Trophoblast cell (in vitro differentiated cells and primary cell): ENCODE measurements at regions not wholly inside any gene's neighbourhood (a gene's known extent, or its start where the extent isn't known, plus 50 kb on each side); places are given as distances from the start of the nearest gene placed in this dataset.

Experiments used
- DNase-seq, 2 donors: peaks; one replicate each; pipeline ENCODE4 v3.0.0-alpha.2; 2016
- H2AFZ ChIP-seq: 2 replicates; pipeline ENCODE4 v1.6.1; 2013; ENCODE audit warnings: low read length, moderate library complexity, mild to moderate bottlenecking; ENCODE audit not compliant: insufficient read depth, poor library complexity
- H2AK5ac ChIP-seq: 2 replicates; pipeline ENCODE4 v1.6.1; 2013; ENCODE audit warnings: mild to moderate bottlenecking, low read length
- H2BK120ac ChIP-seq: 2 replicates; pipeline ENCODE4 v1.6.1; 2013; ENCODE audit warnings: low read length, mild to moderate bottlenecking, moderate library complexity; ENCODE audit not compliant: insufficient read depth, poor library complexity
- H2BK12ac ChIP-seq: 2 replicates; pipeline ENCODE4 v1.6.1; 2013; ENCODE audit warnings: mild to moderate bottlenecking, low read length, moderate library complexity
- H2BK5ac ChIP-seq: 2 replicates; pipeline ENCODE4 v1.6.1; 2013; ENCODE audit warnings: low read length, low read depth, moderate library complexity, mild to moderate bottlenecking; ENCODE audit not compliant: poor library complexity
- H3K14ac ChIP-seq: 2 replicates; pipeline ENCODE4 v1.6.1; 2013; ENCODE audit warnings: mild to moderate bottlenecking, low read length
- H3K18ac ChIP-seq: 2 replicates; pipeline ENCODE4 v1.6.1; 2013; ENCODE audit warnings: mild to moderate bottlenecking, low read length
- H3K23ac ChIP-seq: 2 replicates; pipeline ENCODE4 v1.6.1; 2013; ENCODE audit warnings: low read length
- H3K27ac ChIP-seq: 2 replicates; pipeline ENCODE4 v1.5.1; 2013; ENCODE audit warnings: low read depth, mild to moderate bottlenecking, inconsistent platforms, low read length, moderate library complexity
- H3K27me3 ChIP-seq: 2 replicates; pipeline ENCODE4 v1.6.1; 2013; ENCODE audit warnings: inconsistent platforms, mild to moderate bottlenecking, low read length, moderate library complexity; ENCODE audit not compliant: insufficient read depth
- H3K36me3 ChIP-seq, 2 experiments: 1 replicate in 1 of 2; 2 replicates in 1 of 2; pipeline ENCODE4 v1.6.1; 2013; ENCODE audit warnings: low read length in 2 of 2, mild to moderate bottlenecking in 2 of 2, moderate library complexity in 1 of 2; ENCODE audit not compliant: insufficient read depth in 2 of 2, control insufficient read depth in 1 of 2
- H3K4ac ChIP-seq: 2 replicates; pipeline ENCODE4 v1.6.1; 2013; ENCODE audit warnings: low read depth, mild to moderate bottlenecking, low read length, moderate library complexity
- H3K4me1 ChIP-seq, 2 experiments: 1 replicate in 1 of 2; 2 replicates in 1 of 2; pipeline ENCODE4 v1.6.1; 2013; ENCODE audit warnings: low read length in 2 of 2, mild to moderate bottlenecking in 2 of 2, moderate library complexity in 1 of 2; ENCODE audit not compliant: insufficient read depth in 2 of 2, control insufficient read depth in 1 of 2
- H3K4me2 ChIP-seq: 2 replicates; pipeline ENCODE4 v1.6.1; 2013; ENCODE audit warnings: inconsistent platforms, mild to moderate bottlenecking, low read length, moderate library complexity
- H3K4me3 ChIP-seq: 2 replicates; pipeline ENCODE4 v1.5.1; 2013; ENCODE audit warnings: mild to moderate bottlenecking, low read depth, low read length, inconsistent platforms
- H3K79me1 ChIP-seq: one replicate; pipeline ENCODE4 v1.6.1; 2013; ENCODE audit warnings: low read length
- H3K79me2 ChIP-seq: 2 replicates; pipeline ENCODE4 v1.6.1; 2013; ENCODE audit warnings: low read length, mild to moderate bottlenecking; ENCODE audit not compliant: control insufficient read depth, insufficient read depth, poor library complexity
- H3K9ac ChIP-seq: 2 replicates; pipeline ENCODE4 v1.6.1; 2013; ENCODE audit warnings: mild to moderate bottlenecking, low read length
- H3K9me3 ChIP-seq: 2 replicates; pipeline ENCODE4 v1.6.1; 2013; ENCODE audit warnings: low read depth, mild to moderate bottlenecking, control low read depth, inconsistent platforms, low read length; ENCODE audit not compliant: insufficient read depth
- H4K12ac ChIP-seq: 2 replicates; pipeline ENCODE4 v1.6.1; 2013; ENCODE audit warnings: low read depth, mild to moderate bottlenecking, low read length, moderate library complexity
- H4K8ac ChIP-seq: 2 replicates; pipeline ENCODE4 v1.6.1; 2013; ENCODE audit warnings: low read depth, mild to moderate bottlenecking, low read length, moderate library complexity
- H4K91ac ChIP-seq: one replicate; pipeline ENCODE4 v1.6.1; 2013; ENCODE audit warnings: low read depth, mild to moderate bottlenecking, low read length, moderate library complexity
- WGBS: extraction: QIAGEN DNeasy Blood & Tissue Kit; methylation state at CpG from one replicate; pipeline ENCODE4 v1.1.7; 2013; ENCODE audit warnings: missing lambda C conversion rate; ENCODE audit not compliant: insufficient read length, insufficient coverage; ENCODE audit errors: extremely low coverage; 5-methylcytosine and 5-hydroxymethylcytosine counted together

DNA sequence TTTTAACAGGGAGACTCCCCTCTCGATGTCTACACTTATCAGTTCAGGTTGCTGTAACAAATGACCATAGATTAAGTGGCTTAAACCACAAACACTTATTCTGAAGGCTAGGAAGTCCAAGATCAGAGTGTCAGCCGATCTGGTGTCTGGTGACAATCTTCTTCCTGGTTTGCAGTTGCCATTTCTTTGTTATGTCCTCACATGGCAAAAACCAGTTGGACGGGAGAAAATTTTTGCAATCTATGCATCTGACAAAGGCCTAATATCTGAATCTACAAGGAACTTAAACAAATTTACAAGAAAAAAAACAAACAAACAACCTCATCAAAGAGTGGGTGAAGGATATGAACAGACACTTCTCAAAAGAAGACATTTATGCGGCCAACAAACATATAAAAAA lies 116.9 kb upstream of the FOXB1 start:
- no peak overlapping the region for H3K4me2 ChIP-seq
- no peak overlapping the region for H3K9ac ChIP-seq
- H3K4me3 ChIP-seq: no peak overlapping the region
- H2AK5ac ChIP-seq: no peak overlapping the region
- no peak overlapping the region for H3K4ac ChIP-seq
- no peak overlapping the region for H4K8ac ChIP-seq
- H3K79me1 ChIP-seq: no peaks in the 10 kb centered on the region
- no CpG with 5 or more reads among the region's 4 CpGs for WGBS
- H4K91ac ChIP-seq: no peak overlapping the region
- H3K18ac ChIP-seq: no peak overlapping the region
- H3K27ac ChIP-seq: no peak overlapping the region
- H3K23ac ChIP-seq: no peak overlapping the region
- H2AFZ ChIP-seq: no peak overlapping the region
- no peaks in the 10 kb centered on the region for H3K36me3 ChIP-seq
- peak in 1 of 2 donors; percentile 54 for DNase-seq
- H4K12ac ChIP-seq: no peak overlapping the region
- no peaks in the 10 kb centered on the region for H3K27me3 ChIP-seq
- no peaks in the 10 kb centered on the region for H3K79me2 ChIP-seq
- no peak overlapping the region for H3K14ac ChIP-seq
- no peak overlapping the region for H2BK12ac ChIP-seq
- no peak overlapping the region for H2BK120ac ChIP-seq
- no peak overlapping the region for H2BK5ac ChIP-seq
- no peaks in the 10 kb centered on the region for H3K9me3 ChIP-seq
- no peaks in the 10 kb centered on the region for H3K4me1 ChIP-seq

DNA sequence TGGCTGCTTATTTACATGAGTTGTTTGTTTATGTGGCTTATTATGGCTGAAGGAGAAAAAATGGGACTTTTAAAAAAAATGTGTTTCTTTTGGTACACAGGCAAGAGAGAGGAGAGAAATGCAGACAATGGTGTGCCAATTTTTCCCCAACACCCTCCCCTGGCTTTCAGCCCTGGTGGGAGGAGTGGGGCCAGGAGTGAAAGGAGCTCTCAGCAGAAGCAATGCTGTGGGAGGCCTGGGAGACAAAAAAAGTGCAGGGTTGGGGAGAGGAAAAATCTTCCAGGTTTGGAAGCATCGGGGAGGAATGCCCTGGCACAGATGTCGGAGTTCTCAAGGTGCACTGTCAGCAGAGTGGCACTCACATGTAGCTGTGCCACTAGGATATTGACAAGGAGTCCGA lies 117.7 kb upstream of the FOXB1 start:
- H3K27me3 ChIP-seq: no peaks in the 10 kb centered on the region

DNA sequence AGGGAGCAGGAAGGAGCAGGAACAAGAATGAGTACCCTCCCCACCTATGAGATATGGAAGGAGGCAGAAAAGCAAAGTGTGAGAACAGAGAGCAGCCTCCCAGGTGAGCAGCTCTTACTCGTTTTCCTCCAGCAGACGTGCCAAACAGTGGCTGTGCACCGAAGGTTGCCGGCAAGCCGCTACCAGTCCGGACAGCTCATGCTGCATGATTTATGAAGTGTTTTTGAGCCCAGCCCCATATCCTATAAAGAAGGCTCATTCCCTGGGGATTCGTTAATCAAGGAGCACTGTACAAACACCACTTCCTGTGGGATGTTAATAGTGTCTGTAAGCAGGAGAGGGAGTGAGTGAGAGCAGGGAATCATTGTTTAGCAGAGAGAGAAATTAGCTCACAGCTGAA lies 118.3 kb upstream of the FOXB1 start:
- Histone ChIP-seq H3K36me3 (no peaks in the 10 kb centered on the region), H2BK120ac (no peak overlapping the region), H3K4me3 (no peak overlapping the region), H2AFZ (no peak overlapping the region), H4K8ac (no peak overlapping the region), H3K14ac (no peak overlapping the region), H3K4me1 (no peaks in the 10 kb centered on the region), H3K4me2 (no peak overlapping the region), H3K23ac (no peak overlapping the region), H4K91ac (no peak overlapping the region), H3K9ac (no peak overlapping the region), H3K27me3 (no peaks in the 10 kb centered on the region), H3K18ac (no peak overlapping the region), H3K79me1 (no peaks in the 10 kb centered on the region), H2AK5ac (no peak overlapping the region), H3K79me2 (no peaks in the 10 kb centered on the region), H2BK12ac (no peak overlapping the region), H3K27ac (no peak overlapping the region), H2BK5ac (no peak overlapping the region), H3K9me3 (no peaks in the 10 kb centered on the region), H3K4ac (no peak overlapping the region), H4K12ac (no peak overlapping the region)
- no peak for DNase-seq
- WGBS: no CpG with 5 or more reads among the region's 7 CpGs

More for the DNA sequence above, 117.7 kb upstream of the FOXB1 start:
- no peak overlapping the region for H2BK120ac ChIP-seq
- no peak overlapping the region for H3K27ac ChIP-seq
- H3K9ac ChIP-seq: no peak overlapping the region
- H3K4me2 ChIP-seq: no peak overlapping the region
- H3K9me3 ChIP-seq: no peaks in the 10 kb centered on the region
- no CpG with 5 or more reads among the region's 3 CpGs for WGBS
- H4K12ac ChIP-seq: no peak overlapping the region
- no peak overlapping the region for H2BK12ac ChIP-seq
- no peak overlapping the region for H3K4me3 ChIP-seq
- no peaks in the 10 kb centered on the region for H3K36me3 ChIP-seq
- no peak for DNase-seq
- H3K4me1 ChIP-seq: no peaks in the 10 kb centered on the region
- no peaks in the 10 kb centered on the region for H3K79me1 ChIP-seq
- H2AFZ ChIP-seq: no peak overlapping the region
- no peaks in the 10 kb centered on the region for H3K79me2 ChIP-seq
- H3K18ac ChIP-seq: no peak overlapping the region
- H3K23ac ChIP-seq: no peak overlapping the region
- H3K14ac ChIP-seq: no peak overlapping the region
- H3K4ac ChIP-seq: no peak overlapping the region
- H2AK5ac ChIP-seq: no peak overlapping the region
- no peak overlapping the region for H4K91ac ChIP-seq
- no peak overlapping the region for H2BK5ac ChIP-seq
- H4K8ac ChIP-seq: no peak overlapping the region

DNA sequence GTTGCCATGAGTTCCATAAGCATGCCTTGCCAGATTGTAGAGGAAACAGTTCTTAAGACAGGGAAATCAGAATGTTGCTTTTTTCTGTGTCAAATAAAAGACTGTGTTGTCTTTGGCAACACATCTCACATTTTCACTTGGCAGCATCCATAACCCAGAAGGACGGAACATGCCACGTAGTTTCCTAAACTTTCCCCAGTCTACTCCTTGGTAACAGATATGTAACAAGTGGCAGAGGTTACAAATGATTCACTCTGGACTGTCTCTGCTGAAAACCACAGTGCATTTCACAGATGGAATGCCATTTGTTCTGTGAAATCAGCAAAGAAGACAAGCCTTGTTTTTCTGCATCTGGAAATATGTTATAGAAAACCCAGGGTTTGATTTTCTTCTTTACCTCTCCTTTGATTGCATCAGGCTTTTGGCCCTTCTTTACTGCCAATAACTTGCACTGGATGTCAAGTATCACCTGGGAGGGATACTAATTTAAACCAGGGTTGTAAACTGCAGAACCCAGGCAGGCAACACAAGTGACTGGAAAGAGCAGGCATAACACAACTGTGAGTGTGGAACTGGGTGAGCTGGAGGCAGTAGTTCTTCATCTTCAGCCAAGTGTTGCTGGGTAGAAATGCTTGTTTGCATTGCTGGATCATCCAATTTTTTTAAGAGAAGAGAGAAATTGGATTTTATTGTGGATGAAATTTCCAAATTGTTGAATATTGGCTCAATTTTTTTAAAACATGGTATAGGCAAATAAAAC lies 124.4 kb upstream of the FOXB1 start:
- Histone ChIP-seq H3K27me3 (no peaks in the 10 kb centered on the region), H2AFZ (no peak overlapping the region), H2BK12ac (no peak overlapping the region), H3K9ac (no peak overlapping the region), H3K79me1 (no peaks in the 10 kb centered on the region), H3K18ac (no peak overlapping the region), H3K79me2 (no peaks in the 10 kb centered on the region), H3K36me3 (no peaks in the 10 kb centered on the region), H3K4ac (no peak overlapping the region), H3K23ac (no peak overlapping the region), H4K91ac (no peak overlapping the region), H3K4me1 (no peaks in the 10 kb centered on the region), H2BK120ac (no peak overlapping the region), H4K8ac (no peak overlapping the region), H3K4me2 (no peak overlapping the region), H3K9me3 (no peaks in the 10 kb centered on the region), H2BK5ac (no peak overlapping the region), H3K4me3 (no peak overlapping the region), H4K12ac (no peak overlapping the region), H3K27ac (no peak overlapping the region), H3K14ac (no peak overlapping the region), H2AK5ac (no peak overlapping the region)
- no peak for DNase-seq
- WGBS: no CpG with 5 or more reads among the region's 2 CpGs
